ENCODE measurements at regions not wholly inside any gene's neighbourhood (a gene's known extent, or its start where the extent isn't known, plus 50 kb on each side); places are given as distances from the start of the nearest gene placed in this dataset.

- POLR2A ChIA-PET: no interaction called here
- Mint-ChIP-seq H3K9me3 (ENCODE audit: unreplicated experiment) (no peaks in the 10 kb centered on the region), H3K27me3 (ENCODE audit: insufficient read depth, unreplicated experiment) (peaks cover 6% of the 10 kb centered on the region), H3K36me3 (ENCODE audit: insufficient read depth, unreplicated experiment) (no peaks in the 10 kb centered on the region), H3K4me3 (ENCODE audit: unreplicated experiment) (no peak overlapping the region), H3K4me1 (ENCODE audit: low read depth, unreplicated experiment) (no peaks in the 10 kb centered on the region), H3K27ac (ENCODE audit: unreplicated experiment) (no peak overlapping the region)
- no peak overlapping the region for H3K4me3 ChIP-seq (ENCODE audit: low read depth, low read length)
- H3K9me3 ChIP-seq: no peaks in the 10 kb centered on the region
- no TSS peak for BruUV-seq (replicated peaks)
- CTCF ChIA-PET: no interaction called here
- no peaks in the 10 kb centered on the region for H3K27me3 ChIP-seq (replicated peaks; ENCODE audit: control insufficient read depth, insufficient read depth, low read length)
- no peak for TF ChIP-seq CTCF (IDR thresholded peaks at IDR 0.05; ENCODE audit: insufficient read depth in 1 of 2, low read depth in 1 of 2, low read length in 1 of 2, severe bottlenecking in 1 of 2, unreplicated experiment in 1 of 2)
- DNase-seq: no peak
- intact Hi-C loops (cut with micrococcal nuclease; ENCODE audit: unreplicated experiment): no loop called here
- H3K36me3 ChIP-seq (ENCODE audit: control insufficient read depth, insufficient read depth, low read length): no peaks in the 10 kb centered on the region
- no peaks in the 10 kb centered on the region for H3K4me1 ChIP-seq
These were observed 195.1 kb downstream of the HLX start for GRCh38 chr1:221074332-221074731.

GRCh38 chr1:221075911-221076310, 196.7 kb downstream of the HLX start:
- no peak for TF ChIP-seq CTCF (IDR thresholded peaks at IDR 0.05; ENCODE audit: insufficient read depth in 1 of 2, low read depth in 1 of 2, low read length in 1 of 2, severe bottlenecking in 1 of 2, unreplicated experiment in 1 of 2)
- no peak for DNase-seq
- no peaks in the 10 kb centered on the region for H3K27me3 Mint-ChIP-seq (ENCODE audit: insufficient read depth, unreplicated experiment)
- H3K36me3 Mint-ChIP-seq (ENCODE audit: insufficient read depth, unreplicated experiment): no peaks in the 10 kb centered on the region
- no TSS peak for BruUV-seq (replicated peaks)
- no peaks in the 10 kb centered on the region for H3K9me3 Mint-ChIP-seq (ENCODE audit: unreplicated experiment)
- Histone ChIP-seq H3K4me1 (no peaks in the 10 kb centered on the region), H3K9me3 (no peaks in the 10 kb centered on the region), H3K4me3 (ENCODE audit: low read depth, low read length) (no peak overlapping the region), H3K27me3 (replicated peaks; ENCODE audit: control insufficient read depth, insufficient read depth, low read length) (no peaks in the 10 kb centered on the region), H3K36me3 (ENCODE audit: control insufficient read depth, insufficient read depth, low read length) (no peaks in the 10 kb centered on the region)
- H3K4me1 Mint-ChIP-seq (ENCODE audit: low read depth, unreplicated experiment): no peaks in the 10 kb centered on the region
- CTCF ChIA-PET: no interaction called here
- intact Hi-C loops (cut with micrococcal nuclease; ENCODE audit: unreplicated experiment): no loop called here
- POLR2A ChIA-PET: no interaction called here
- H3K27ac Mint-ChIP-seq (ENCODE audit: unreplicated experiment): no peak overlapping the region
- no peak overlapping the region for H3K4me3 Mint-ChIP-seq (ENCODE audit: unreplicated experiment)

DNA sequence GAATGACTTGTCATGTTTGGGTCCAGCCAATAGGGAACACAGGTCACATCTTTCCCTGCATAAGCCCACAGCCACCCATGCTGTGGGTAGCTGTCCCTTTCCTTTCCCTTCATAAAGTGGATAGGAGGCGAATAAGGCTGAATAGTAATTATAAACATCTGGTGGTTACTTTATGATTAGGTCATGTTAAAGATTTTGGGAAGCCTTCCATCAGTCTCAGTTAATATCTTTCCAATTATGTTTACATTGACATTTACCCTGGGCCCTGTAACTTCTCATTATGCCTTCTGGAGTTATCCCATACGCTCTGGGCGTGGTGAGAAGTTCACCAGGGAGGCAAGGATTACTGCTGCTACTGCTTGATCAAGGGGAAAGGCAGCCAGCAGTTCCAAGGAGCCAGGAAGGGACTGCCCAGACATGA, 197.2 kb downstream of the HLX start:
- no peaks in the 10 kb centered on the region for H3K27me3 Mint-ChIP-seq (ENCODE audit: insufficient read depth, unreplicated experiment)
- intact Hi-C loops (cut with micrococcal nuclease; ENCODE audit: unreplicated experiment): no loop called here

More for the DNA sequence above, 197.2 kb downstream of the HLX start:
- H3K27ac Mint-ChIP-seq (ENCODE audit: unreplicated experiment): no peak overlapping the region
- no peaks in the 10 kb centered on the region for H3K9me3 Mint-ChIP-seq (ENCODE audit: unreplicated experiment)
- H3K4me1 Mint-ChIP-seq (ENCODE audit: low read depth, unreplicated experiment): no peaks in the 10 kb centered on the region
- no peak for TF ChIP-seq CTCF (IDR thresholded peaks at IDR 0.05; ENCODE audit: insufficient read depth in 1 of 2, low read depth in 1 of 2, low read length in 1 of 2, severe bottlenecking in 1 of 2, unreplicated experiment in 1 of 2)
- CTCF ChIA-PET: no interaction called here
- Histone ChIP-seq H3K36me3 (ENCODE audit: control insufficient read depth, insufficient read depth, low read length) (no peaks in the 10 kb centered on the region), H3K4me1 (no peaks in the 10 kb centered on the region), H3K27me3 (replicated peaks; ENCODE audit: control insufficient read depth, insufficient read depth, low read length) (no peaks in the 10 kb centered on the region), H3K4me3 (ENCODE audit: low read depth, low read length) (no peak overlapping the region), H3K9me3 (no peaks in the 10 kb centered on the region)
- no peak for DNase-seq
- BruUV-seq (replicated peaks): no TSS peak
- POLR2A ChIA-PET: no interaction called here
- H3K36me3 Mint-ChIP-seq (ENCODE audit: insufficient read depth, unreplicated experiment): no peaks in the 10 kb centered on the region
- H3K4me3 Mint-ChIP-seq (ENCODE audit: unreplicated experiment): no peak overlapping the region

All from Caco-2 (cell line).